H1 (cell line): ENCODE measurements at regions not wholly inside any gene's neighbourhood (a gene's known extent, or its start where the extent isn't known, plus 50 kb on each side); places are given as distances from the start of the nearest gene placed in this dataset.
A peak's percentile ranks its signal among the peaks of the same experiment; 100 is the strongest.

Source experiments
- CBX8 ChIP-seq: fragments of 300-800, 300-1000 bp; sonication (generic); IDR thresholded peaks from 2 replicates; pipeline ENCODE4 v1.7.1; 2016; ENCODE audit warnings: low read depth, low read length, borderline replicate concordance
- CTCF ChIP-seq, 3 experiments: IDR thresholded peaks; 1 replicate in 2 of 3; 2 replicates in 1 of 3; pipeline versions ENCODE4 v1.5.1 to v1.6.1; 2011; ENCODE audit warnings: low read length in 3 of 3, mild to moderate bottlenecking in 3 of 3, inconsistent platforms in 2 of 3, low read depth in 1 of 3, moderate library complexity in 1 of 3; ENCODE audit not compliant: insufficient read depth in 1 of 3; ENCODE audit errors: control extremely low read depth in 1 of 3
- EP300 ChIP-seq, 2 experiments: IDR thresholded peaks; 1 replicate in 1 of 2; 2 replicates in 1 of 2; pipeline ENCODE4 v1.6.1; 2011 to 2012; ENCODE audit warnings: low read depth in 2 of 2, low read length in 2 of 2, mild to moderate bottlenecking in 2 of 2, borderline replicate concordance in 1 of 2, inconsistent platforms in 1 of 2, moderate library complexity in 1 of 2
- KDM4A ChIP-seq: IDR thresholded peaks from one replicate; pipeline ENCODE4 v1.7.1; 2012; ENCODE audit warnings: low read depth, mild to moderate bottlenecking, moderate library complexity, low read length, inconsistent platforms; ENCODE audit not compliant: severe bottlenecking
- MAX ChIP-seq: IDR thresholded peaks from 2 replicates; pipeline ENCODE4 v1.6.1; 2012; ENCODE audit warnings: inconsistent platforms
- RAD21 ChIP-seq, 2 experiments: IDR thresholded peaks in 1 of 2; conservative IDR thresholded peaks in 1 of 2; 2 replicates each; pipeline ENCODE4 v1.6.1; 2011; ENCODE audit warnings: low read depth in 2 of 2, low read length in 2 of 2, improper control_type of control experiment in 1 of 2, inconsistent platforms in 1 of 2, mild to moderate bottlenecking in 1 of 2, moderate library complexity in 1 of 2
- SP1 ChIP-seq: IDR thresholded peaks from 2 replicates; pipeline ENCODE4 v1.6.1; 2011; ENCODE audit warnings: low read depth, low read length
- TAF1 ChIP-seq: IDR thresholded peaks from 2 replicates; pipeline ENCODE4 v1.6.1; 2011; ENCODE audit warnings: mild to moderate bottlenecking, low read depth, low read length
- TBP ChIP-seq: IDR thresholded peaks from 2 replicates; pipeline ENCODE4 v1.6.1; 2011; ENCODE audit warnings: low read depth, low read length, improper control_type of control experiment

- TF ChIP-seq TAF1, result no peak
- no peak for TF ChIP-seq CTCF (IDR thresholded peaks at IDR 0.05; ENCODE audit: control extremely low read depth in 1 of 3, insufficient read depth in 1 of 3, low read depth in 1 of 3, low read length in 3 of 3)
- TF ChIP-seq EP300 (IDR thresholded peaks at IDR 0.05; ENCODE audit: borderline replicate concordance in 1 of 2, low read depth in 2 of 2, low read length in 2 of 2), result no peak; a peak in 1 of 3 replicates
- TF ChIP-seq MAX, result no peak
- no peak; a peak in 1 of 4 replicates for TF ChIP-seq RAD21 (IDR thresholded peaks at IDR 0.05 in 1 of 2, conservative IDR thresholded peaks at IDR 0.05 in 1 of 2; ENCODE audit: low read depth in 2 of 2, low read length in 2 of 2)
- TF ChIP-seq TBP, result no peak
- no peak for TF ChIP-seq CBX8
- 0 out of 2 replicates have a peak, but pooled peaks have one; percentile 41 for TF ChIP-seq SP1
- no peak for TF ChIP-seq KDM4A
These were observed 262.0 kb downstream of the CD83 start for GRCh38 chr6:14379568-14379967.
